ENCODE measurements at regions not wholly inside any gene's neighbourhood (a gene's known extent, or its start where the extent isn't known, plus 50 kb on each side); places are given as distances from the start of the nearest gene placed in this dataset.
"Not testable (repeated sequence)": the region's sequence is repeated elsewhere in the genome, so short reads cannot be mapped to it uniquely, and the experiment has no call there.

DNA sequence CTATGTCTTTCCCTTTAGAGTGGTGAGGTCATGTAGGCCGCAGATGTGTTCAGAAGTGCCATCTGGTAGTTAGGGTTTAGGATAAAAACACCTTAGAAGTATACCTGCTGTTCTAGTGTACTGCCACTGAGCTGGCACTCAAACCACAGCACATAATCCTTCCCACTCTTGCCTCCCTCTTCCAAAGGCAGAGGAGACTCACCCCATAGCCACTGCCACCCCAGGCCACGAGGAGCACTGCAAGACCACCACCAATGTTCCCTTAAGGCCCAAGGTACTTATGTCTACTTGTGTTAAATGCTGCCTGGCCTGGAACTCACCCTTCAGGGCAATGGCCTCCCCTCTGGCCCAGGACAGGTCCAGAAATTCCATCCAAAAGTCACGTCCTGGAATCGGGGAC is 379.5 kb upstream of the EDIL3 start:
- Mint-ChIP-seq H3K4me1 (ENCODE audit: low read depth) (no peaks in the 10 kb centered on the region), H3K9me3 (no peaks in the 10 kb centered on the region), H3K27ac (no peak overlapping the region), H3K27me3 (no peaks in the 10 kb centered on the region), H3K36me3 (no peaks in the 10 kb centered on the region), H3K4me3 (no peak overlapping the region)
- no peak for DNase-seq
- ChIA-PET CTCF (no interaction called here), POLR2A (no interaction called here)
- intact Hi-C loops (cut with micrococcal nuclease): no loop called here

DNA sequence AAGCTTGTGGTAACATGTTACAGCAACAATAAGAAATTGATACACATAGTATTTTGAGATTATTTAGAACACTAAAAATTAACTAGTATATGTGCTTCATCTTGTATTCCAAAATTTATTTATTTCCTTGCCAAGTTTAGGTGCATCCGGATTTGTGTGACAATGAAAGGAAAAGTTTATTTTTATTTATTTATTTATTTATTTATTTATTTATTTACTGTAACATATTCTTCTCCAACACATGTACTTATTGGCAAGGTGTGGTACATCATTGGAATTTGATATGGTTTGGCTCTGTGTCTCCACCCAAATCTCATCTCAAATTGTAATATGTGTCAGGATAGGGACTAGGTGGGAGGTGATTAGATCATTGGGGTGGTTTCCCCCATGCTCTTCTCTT is 373.3 kb upstream of the EDIL3 start:
- no peaks in the 10 kb centered on the region for H3K27me3 Mint-ChIP-seq
- no peaks in the 10 kb centered on the region for H3K9me3 Mint-ChIP-seq
- no peak overlapping the region for H3K27ac Mint-ChIP-seq
- no peak for DNase-seq
- POLR2A ChIA-PET: no interaction called here
- no peaks in the 10 kb centered on the region for H3K4me1 Mint-ChIP-seq (ENCODE audit: low read depth)
- intact Hi-C loops (cut with micrococcal nuclease): no loop called here
- H3K36me3 Mint-ChIP-seq: no peaks in the 10 kb centered on the region
- CTCF ChIA-PET: no interaction called here
- no peak overlapping the region for H3K4me3 Mint-ChIP-seq

DNA sequence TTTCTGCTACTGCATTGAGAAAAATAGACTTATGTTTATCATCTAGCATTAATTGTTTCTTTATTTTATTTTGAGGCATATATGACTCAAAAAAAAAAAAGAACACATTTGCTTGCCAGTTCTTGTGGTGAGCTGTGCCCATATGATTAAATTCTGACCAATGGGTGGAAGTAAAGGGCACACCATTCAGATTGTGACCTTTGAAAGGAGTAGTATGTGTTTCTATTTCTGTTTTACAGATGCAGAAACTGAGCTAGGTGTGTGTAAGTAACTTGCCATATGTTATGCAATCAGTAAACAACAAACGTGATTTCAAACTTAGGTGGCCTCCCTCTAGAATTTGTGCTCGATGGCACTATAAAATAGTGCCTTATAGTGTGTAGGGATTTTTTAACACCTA is 368.1 kb upstream of the EDIL3 start:
- no peak for DNase-seq
- H3K36me3 Mint-ChIP-seq: no peaks in the 10 kb centered on the region
- POLR2A ChIA-PET: no interaction called here
- no peak overlapping the region for H3K27ac Mint-ChIP-seq
- H3K4me3 Mint-ChIP-seq: no peak overlapping the region
- CTCF ChIA-PET: no interaction called here
- no peaks in the 10 kb centered on the region for H3K27me3 Mint-ChIP-seq
- no peaks in the 10 kb centered on the region for H3K9me3 Mint-ChIP-seq
- intact Hi-C loops (cut with micrococcal nuclease): no loop called here
- no peaks in the 10 kb centered on the region for H3K4me1 Mint-ChIP-seq (ENCODE audit: low read depth)

DNA sequence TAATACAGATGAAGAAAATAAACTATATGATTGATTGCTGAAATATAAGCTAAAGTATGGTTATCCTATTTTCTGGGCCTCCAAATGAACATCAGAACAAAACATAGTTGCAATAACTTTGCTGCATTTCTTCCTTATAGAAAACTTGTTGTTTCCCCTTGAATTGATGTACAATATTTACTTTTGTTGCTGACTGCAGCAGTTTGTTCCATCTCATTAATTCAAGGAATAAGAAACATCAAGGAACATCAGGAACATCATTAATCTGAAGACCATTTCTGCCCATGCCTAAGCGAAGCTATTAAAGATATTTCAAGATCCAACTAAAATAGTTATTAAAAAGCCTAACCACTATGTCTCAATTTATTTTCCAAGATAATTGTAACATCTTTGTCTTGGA is 363.6 kb upstream of the EDIL3 start:
- Mint-ChIP-seq H3K27ac (no peak overlapping the region), H3K9me3 (peaks cover 5% of the 10 kb centered on the region), H3K4me1 (ENCODE audit: low read depth) (no peaks in the 10 kb centered on the region), H3K27me3 (no peaks in the 10 kb centered on the region), H3K4me3 (no peak overlapping the region), H3K36me3 (no peaks in the 10 kb centered on the region)
- intact Hi-C loops (cut with micrococcal nuclease): no loop called here
- ChIA-PET POLR2A (no interaction called here), CTCF (no interaction called here)
- DNase-seq: no peak

DNA sequence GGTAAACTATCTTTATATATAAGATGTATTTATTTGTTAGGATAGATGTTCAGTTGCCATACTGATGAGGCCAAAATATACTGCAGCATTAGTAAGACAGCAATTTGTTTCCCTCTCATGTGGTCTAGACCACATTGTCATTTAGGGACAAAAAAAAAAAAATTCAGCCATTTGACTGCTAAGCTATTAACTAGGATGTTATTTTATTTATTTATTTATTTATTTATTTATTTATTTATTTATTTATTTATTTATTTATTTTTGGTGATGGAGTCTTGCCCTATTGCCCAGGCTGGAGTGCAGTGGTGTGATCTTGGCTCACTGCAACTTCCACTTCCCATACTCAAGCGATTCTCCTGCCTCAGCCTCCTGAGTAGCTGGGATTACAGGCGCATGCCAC is 361.6 kb upstream of the EDIL3 start:
- H3K4me3 Mint-ChIP-seq; H3K36me3 Mint-ChIP-seq; intact Hi-C loops (cut with micrococcal nuclease); POLR2A ChIA-PET; CTCF ChIA-PET; H3K4me1 Mint-ChIP-seq (ENCODE audit: low read depth); H3K9me3 Mint-ChIP-seq; H3K27ac Mint-ChIP-seq; H3K27me3 Mint-ChIP-seq; DNase-seq: not testable (repeated sequence)

DNA sequence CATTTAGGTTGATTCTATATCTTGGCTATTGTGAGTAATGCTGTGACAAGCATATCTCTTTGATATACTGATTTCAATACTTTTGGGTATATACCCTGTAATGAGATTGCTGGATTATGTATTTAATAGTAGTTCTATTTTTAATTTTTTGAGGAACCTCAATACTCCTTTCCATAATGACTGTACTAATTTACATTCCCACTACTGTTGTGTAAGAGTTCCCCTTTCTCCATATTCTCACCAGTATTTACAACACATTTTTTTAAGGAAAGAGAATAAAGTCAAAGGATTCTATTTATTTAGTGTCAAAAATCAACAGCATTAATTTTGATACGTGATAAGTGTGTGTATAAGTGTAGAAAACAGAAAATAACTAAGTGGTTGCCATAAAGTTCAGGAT is 356.4 kb upstream of the EDIL3 start:
- no peaks in the 10 kb centered on the region for H3K27me3 Mint-ChIP-seq

DNA sequence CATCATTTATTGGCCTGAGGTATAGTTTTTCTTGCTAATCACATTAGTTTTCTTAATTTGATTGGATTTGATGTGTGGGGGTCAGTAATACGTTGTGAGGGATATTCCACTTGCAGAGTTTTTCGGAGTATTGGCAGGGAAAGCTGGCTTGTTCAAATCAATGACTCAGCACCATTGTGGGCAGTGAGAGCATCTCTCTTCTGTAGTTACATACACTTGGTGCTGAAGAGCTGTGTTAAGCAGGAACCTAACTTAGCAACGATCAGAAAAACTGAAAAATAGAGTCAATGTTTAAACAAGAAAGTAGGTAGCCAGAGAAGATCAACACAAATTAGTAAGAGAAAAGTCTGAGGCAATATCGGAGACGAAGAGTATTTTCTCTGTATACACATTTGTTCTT is 344.6 kb upstream of the EDIL3 start:
- ChIA-PET POLR2A (no interaction called here), CTCF (no interaction called here)
- H3K36me3 Mint-ChIP-seq: no peaks in the 10 kb centered on the region
- DNase-seq: no peak
- intact Hi-C loops (cut with micrococcal nuclease): no loop called here
- no peak overlapping the region for H3K4me3 Mint-ChIP-seq
- no peaks in the 10 kb centered on the region for H3K27me3 Mint-ChIP-seq
- no peak overlapping the region for H3K27ac Mint-ChIP-seq
- no peaks in the 10 kb centered on the region for H3K4me1 Mint-ChIP-seq (ENCODE audit: low read depth)
- peaks cover 4% of the 10 kb centered on the region for H3K9me3 Mint-ChIP-seq

More for the DNA sequence above, 356.4 kb upstream of the EDIL3 start:
- intact Hi-C loops (cut with micrococcal nuclease): no loop called here
- Mint-ChIP-seq H3K4me1 (ENCODE audit: low read depth) (no peaks in the 10 kb centered on the region), H3K4me3 (no peak overlapping the region), H3K9me3 (peaks cover 10% of the 10 kb centered on the region), H3K27ac (no peak overlapping the region), H3K36me3 (no peaks in the 10 kb centered on the region)
- ChIA-PET CTCF (no interaction called here), POLR2A (no interaction called here)
- DNase-seq: no peak

DNA sequence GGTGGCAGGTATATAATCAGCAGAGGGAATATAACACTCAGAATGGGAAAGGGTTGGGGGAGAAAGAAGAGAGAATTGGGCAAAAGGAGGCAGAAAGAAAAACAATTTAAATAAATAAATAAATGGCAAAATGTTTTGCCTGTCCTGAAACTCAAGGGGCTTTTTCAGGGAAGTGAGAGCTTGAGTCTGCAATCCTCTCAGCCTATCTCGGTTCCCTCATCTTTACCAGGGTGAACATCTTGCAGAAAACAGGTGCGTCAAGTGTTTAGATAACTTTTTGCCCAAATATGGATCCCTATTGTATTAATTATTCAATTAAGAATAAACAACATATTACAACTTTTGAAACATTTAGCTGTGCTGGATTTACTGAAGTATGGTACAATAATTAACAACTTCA is 343.0 kb upstream of the EDIL3 start:
- intact Hi-C loops (cut with micrococcal nuclease): no loop called here
- peaks cover 4% of the 10 kb centered on the region for H3K9me3 Mint-ChIP-seq

DNA sequence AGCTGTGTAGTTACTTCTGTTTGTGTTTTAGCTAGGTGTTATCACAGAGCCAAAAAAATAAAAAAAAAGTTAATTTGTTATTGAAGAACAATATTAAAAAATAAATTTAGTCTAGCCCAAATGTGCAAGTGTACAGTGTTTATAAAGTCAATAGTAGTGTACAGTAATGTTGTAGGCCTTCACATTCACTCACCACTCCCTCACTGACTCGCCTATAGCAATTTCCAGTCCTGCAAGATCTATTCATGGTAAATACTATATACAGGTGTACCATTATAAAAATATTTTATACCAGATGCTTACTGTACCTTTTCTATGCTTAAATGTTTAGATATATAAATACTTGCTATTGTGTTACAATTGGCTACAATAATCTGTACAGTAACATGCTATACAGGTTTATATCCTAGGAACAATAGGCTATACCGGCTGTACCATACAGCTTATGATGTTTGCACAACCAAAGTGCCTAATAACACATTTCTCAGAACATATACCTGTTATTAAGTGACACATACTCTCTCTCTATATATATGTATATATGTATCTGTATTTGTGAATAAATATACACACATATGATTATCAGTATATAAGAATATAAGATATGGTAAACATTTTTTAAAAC is 341.4 kb upstream of the EDIL3 start:
- Mint-ChIP-seq H3K36me3 (no peaks in the 10 kb centered on the region), H3K27ac (no peak overlapping the region), H3K27me3 (no peaks in the 10 kb centered on the region), H3K4me1 (ENCODE audit: low read depth) (no peaks in the 10 kb centered on the region), H3K9me3 (peaks cover 2% of the 10 kb centered on the region), H3K4me3 (no peak overlapping the region)
- POLR2A ChIA-PET: no interaction called here
- intact Hi-C loops (cut with micrococcal nuclease): no loop called here
- CTCF ChIA-PET: no interaction called here
- no peak for DNase-seq

More for the DNA sequence above, 343.0 kb upstream of the EDIL3 start:
- no peak overlapping the region for H3K4me3 Mint-ChIP-seq
- no peaks in the 10 kb centered on the region for H3K27me3 Mint-ChIP-seq
- no peaks in the 10 kb centered on the region for H3K4me1 Mint-ChIP-seq (ENCODE audit: low read depth)
- H3K27ac Mint-ChIP-seq: no peak overlapping the region
- no peaks in the 10 kb centered on the region for H3K36me3 Mint-ChIP-seq
- ChIA-PET CTCF (no interaction called here), POLR2A (no interaction called here)
- no peak for DNase-seq

DNA sequence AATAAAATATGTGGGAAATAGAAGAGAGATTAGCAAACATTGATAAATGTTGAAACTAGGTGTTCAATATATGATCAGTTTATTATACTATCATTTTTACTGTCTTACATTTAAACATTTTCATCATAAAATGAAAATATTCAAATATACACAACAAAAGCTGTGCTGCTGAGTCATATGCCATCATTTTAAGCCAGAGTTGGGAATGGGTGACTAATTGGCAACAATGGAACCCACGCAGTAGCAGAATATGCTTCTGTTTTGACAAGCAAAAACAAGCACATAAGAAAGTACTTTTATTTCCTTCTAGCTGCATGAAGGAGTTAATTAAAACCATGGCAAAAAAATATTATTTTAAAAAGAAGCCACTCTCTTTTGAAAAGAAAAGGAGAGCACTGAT is 340.0 kb upstream of the EDIL3 start:
- H3K36me3 Mint-ChIP-seq: no peaks in the 10 kb centered on the region
- ChIA-PET CTCF (no interaction called here), POLR2A (no interaction called here)
- H3K27me3 Mint-ChIP-seq: no peaks in the 10 kb centered on the region
- H3K4me1 Mint-ChIP-seq (ENCODE audit: low read depth): no peaks in the 10 kb centered on the region
- no peak overlapping the region for H3K4me3 Mint-ChIP-seq
- peaks cover 3% of the 10 kb centered on the region for H3K9me3 Mint-ChIP-seq
- no peak for DNase-seq
- intact Hi-C loops (cut with micrococcal nuclease): no loop called here
- no peak overlapping the region for H3K27ac Mint-ChIP-seq

DNA sequence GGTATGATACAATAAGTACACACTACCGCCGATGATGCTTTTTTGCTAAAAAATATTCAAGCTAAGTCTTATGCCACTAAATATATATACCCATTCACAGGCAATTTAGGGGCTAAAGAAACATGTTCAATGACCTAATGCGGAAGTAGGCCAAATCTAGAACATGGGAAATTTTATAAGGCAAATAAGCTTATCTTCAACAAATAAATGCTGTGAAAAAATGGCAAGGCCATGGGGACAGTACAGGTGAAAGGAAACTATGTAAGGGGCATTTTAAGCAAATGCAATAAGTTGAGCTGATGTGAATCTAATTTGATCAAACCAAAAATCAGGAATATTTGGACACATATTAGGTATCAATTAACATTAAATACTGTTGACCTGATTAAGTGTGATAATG is 339.5 kb upstream of the EDIL3 start:
- ChIA-PET POLR2A (no interaction called here), CTCF (no interaction called here)
- intact Hi-C loops (cut with micrococcal nuclease): no loop called here
- H3K27ac Mint-ChIP-seq: no peak overlapping the region
- H3K9me3 Mint-ChIP-seq: peaks cover 9% of the 10 kb centered on the region
- H3K4me3 Mint-ChIP-seq: no peak overlapping the region
- no peaks in the 10 kb centered on the region for H3K4me1 Mint-ChIP-seq (ENCODE audit: low read depth)
- H3K27me3 Mint-ChIP-seq: no peaks in the 10 kb centered on the region
- no peak for DNase-seq
- no peaks in the 10 kb centered on the region for H3K36me3 Mint-ChIP-seq

DNA sequence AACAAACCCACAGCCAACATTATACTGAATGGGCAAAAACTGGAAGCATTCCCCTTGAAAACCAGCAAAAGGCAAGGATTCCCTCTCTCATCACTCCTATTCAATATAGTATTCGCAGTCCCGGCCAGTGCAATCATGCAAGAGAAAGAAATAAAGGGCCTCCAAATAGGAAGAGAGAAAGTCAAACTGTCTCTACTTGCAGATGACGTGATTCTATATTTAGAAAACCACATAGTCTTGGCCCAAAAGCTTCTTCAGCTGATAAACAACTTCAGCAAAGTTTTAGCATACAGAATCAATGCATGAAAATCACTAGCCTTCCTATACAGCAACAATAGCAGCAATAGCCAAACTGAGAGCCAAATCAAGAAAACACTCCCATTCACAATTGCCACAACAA is 333.7 kb upstream of the EDIL3 start:
- Mint-ChIP-seq H3K27ac (no peak overlapping the region), H3K36me3 (no peaks in the 10 kb centered on the region), H3K9me3 (peaks cover 7% of the 10 kb centered on the region), H3K27me3 (no peaks in the 10 kb centered on the region), H3K4me3 (no peak overlapping the region), H3K4me1 (ENCODE audit: low read depth) (no peaks in the 10 kb centered on the region)
- intact Hi-C loops (cut with micrococcal nuclease): no loop called here
- ChIA-PET CTCF (no interaction called here), POLR2A (no interaction called here)
- no peak for DNase-seq

DNA sequence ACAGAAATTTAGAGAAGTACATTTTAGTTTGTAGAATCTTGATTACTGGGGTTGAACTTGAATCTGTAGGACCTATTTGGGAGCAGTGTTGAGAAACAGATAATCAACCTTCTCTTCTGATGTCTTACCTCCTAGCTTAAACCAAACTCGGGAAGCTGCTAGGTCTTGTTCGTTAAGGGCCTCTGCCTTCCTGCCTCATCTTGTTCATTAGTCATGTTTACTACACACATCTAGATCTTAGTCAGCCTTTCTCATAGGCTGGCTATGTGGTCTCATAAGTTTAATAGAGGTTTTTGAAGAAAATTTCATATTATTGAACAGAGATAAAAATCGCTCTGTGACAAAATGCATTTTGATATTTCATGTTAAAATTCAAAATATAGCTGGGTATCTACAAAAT is 331.0 kb upstream of the EDIL3 start:
- H3K27me3 Mint-ChIP-seq: no peaks in the 10 kb centered on the region
- no peak overlapping the region for H3K27ac Mint-ChIP-seq
- CTCF ChIA-PET: no interaction called here
- intact Hi-C loops (cut with micrococcal nuclease): no loop called here
- DNase-seq: no peak
- no peaks in the 10 kb centered on the region for H3K36me3 Mint-ChIP-seq
- H3K4me1 Mint-ChIP-seq (ENCODE audit: low read depth): no peaks in the 10 kb centered on the region
- no peak overlapping the region for H3K4me3 Mint-ChIP-seq
- peaks cover 7% of the 10 kb centered on the region for H3K9me3 Mint-ChIP-seq
- POLR2A ChIA-PET: no interaction called here

DNA sequence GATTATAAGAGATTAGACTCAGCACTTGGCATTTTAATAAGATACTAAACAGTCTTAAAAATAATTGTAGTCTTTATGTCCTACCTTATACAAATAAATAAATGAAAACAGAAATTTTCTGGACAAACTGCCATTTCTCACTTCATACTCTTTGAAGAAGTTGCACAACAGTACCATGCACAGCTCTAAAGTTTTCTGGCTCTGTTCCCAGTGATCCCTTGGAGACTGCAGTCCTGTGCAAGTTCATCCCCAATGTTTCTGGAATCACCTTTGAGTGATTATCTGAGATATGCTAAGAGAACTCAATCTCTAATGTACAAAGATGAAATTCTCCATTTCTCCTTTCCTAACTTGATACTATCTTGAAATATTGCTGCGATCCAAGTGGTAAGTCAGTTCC is 330.4 kb upstream of the EDIL3 start:
- no peak for DNase-seq
- Mint-ChIP-seq H3K9me3 (peaks cover 8% of the 10 kb centered on the region), H3K27me3 (no peaks in the 10 kb centered on the region), H3K27ac (no peak overlapping the region), H3K4me3 (no peak overlapping the region), H3K36me3 (no peaks in the 10 kb centered on the region), H3K4me1 (ENCODE audit: low read depth) (no peaks in the 10 kb centered on the region)
- intact Hi-C loops (cut with micrococcal nuclease): no loop called here
- ChIA-PET CTCF (no interaction called here), POLR2A (no interaction called here)

Data from activated CD4-positive, alpha-beta memory T cell treated with anti-CD3 and anti-CD28 coated beads for 36 hours (primary cell).